HepG2 (cell line): ENCODE measurements at regions not wholly inside any gene's neighbourhood (a gene's known extent, or its start where the extent isn't known, plus 50 kb on each side); places are given as distances from the start of the nearest gene placed in this dataset.

Experiments used
- ATAC-seq: fragments of 200-7000 bp; cut with Tn5 transposase; 3 replicates; pipeline ENCODE4 v1.9.1; 2020; ENCODE audit warnings: mild to moderate bottlenecking, moderate library complexity
- BruUV-seq: library from RNA; stranded (reverse); fragments of 400-500 nt; replicated peaks from 2 replicates; lab custom pipeline; 2021; lab: Mats Ljungman, UMichigan
- CTCF ChIA-PET: fragments of 300-600 bp; formaldehyde crosslinking; extraction: SDS; loops from one replicate; lab custom pipeline; 2021; ENCODE audit warnings: low total read pairs, inconsistent platforms, low intra/inter-chr PET ratio; lab: Yijun Ruan, JAX
- POLR2A ChIA-PET: fragments of 350-600 bp; sonication (Branson Sonifier 250); formaldehyde crosslinking; loops from one replicate; lab custom pipeline; 2020; ENCODE audit warnings: antibody characterized with exemption, inconsistent platforms; lab: Yijun Ruan, JAX
- DNase-seq: peaks from one replicate; pipeline ENCODE4 v3.0.0-alpha.2; 2015; ENCODE audit warnings: low spot score
- FAIRE-seq: peaks from 3 replicates; lab custom pipeline; 2011; peaks lifted over from hg19 to GRCh38; lab: Jason Lieb, UNC
- H2AFZ ChIP-seq: one replicate; pipeline ENCODE4 v1.6.1; 2011; ENCODE audit warnings: low read length, inconsistent platforms
- H3K27ac ChIP-seq: fragments of 300-600 bp; 3 replicates; pipeline ENCODE4 v1.8.0; 2011; ENCODE audit warnings: mixed run types, mild to moderate bottlenecking, mixed read lengths, low read length, inconsistent platforms; ENCODE audit not compliant: insufficient read depth; ENCODE audit errors: extremely low read length
- H3K27me3 ChIP-seq, 2 experiments: fragments of 200-600 bp in 1 of 2; 2 replicates in 1 of 2; 3 replicates in 1 of 2; pipeline versions ENCODE4 v1.6.0 to v1.8.0; 2011; ENCODE audit warnings: low read length in 2 of 2, mild to moderate bottlenecking in 2 of 2, moderate library complexity in 2 of 2, inconsistent platforms in 1 of 2; ENCODE audit not compliant: insufficient read depth in 2 of 2, control insufficient read depth in 1 of 2
- H3K36me3 ChIP-seq, 2 experiments: fragments of 200-600 bp in 1 of 2; replicated peaks in 1 of 2; 2 replicates in 1 of 2; 3 replicates in 1 of 2; pipeline versions ENCODE4 v1.5.1 to v1.8.0; 2011; ENCODE audit warnings: low read length in 2 of 2, inconsistent platforms in 1 of 2; ENCODE audit not compliant: insufficient read depth in 2 of 2, control insufficient read depth in 1 of 2
- H3K4me1 ChIP-seq: 2 replicates; pipeline ENCODE4 v1.5.1; 2012; ENCODE audit warnings: low read length, inconsistent platforms; ENCODE audit not compliant: insufficient read depth
- H3K4me2 ChIP-seq: 2 replicates; pipeline ENCODE4 v1.6.0; 2011; ENCODE audit warnings: low read depth, low read length, inconsistent platforms
- H3K4me3 ChIP-seq, 3 experiments: fragments of 200-600 bp in 1 of 3; sonication (generic), shearing (Covaris generic) in 1 of 3; replicated peaks in 1 of 3; 2 replicates each; pipeline ENCODE4 v1.5.1; 2011 to 2016; ENCODE audit warnings: low read length in 3 of 3, inconsistent platforms in 2 of 3, low read depth in 2 of 3, mild to moderate bottlenecking in 2 of 3, control low read depth in 1 of 3, mixed read lengths in 1 of 3; ENCODE audit not compliant: insufficient read depth in 1 of 3
- H3K79me2 ChIP-seq: one replicate; pipeline ENCODE4 v1.6.1; 2011; ENCODE audit warnings: low read length, inconsistent platforms; ENCODE audit not compliant: insufficient read depth
- H3K9ac ChIP-seq: 2 replicates; pipeline ENCODE4 v1.6.0; 2011; ENCODE audit warnings: mild to moderate bottlenecking, low read depth, low read length, inconsistent platforms; ENCODE audit not compliant: insufficient read depth
- H3K9me3 ChIP-seq: 2 replicates; pipeline ENCODE4 v1.5.1; 2012; ENCODE audit warnings: mild to moderate bottlenecking, low read length
- H4K20me1 ChIP-seq: 2 replicates; pipeline ENCODE4 v1.6.0; 2011; ENCODE audit warnings: inconsistent platforms, mild to moderate bottlenecking, low read length, moderate library complexity; ENCODE audit not compliant: insufficient read depth
- BORCS8-MEF2B ChIP-seq: sonication (generic); formaldehyde crosslinking; IDR thresholded peaks from 2 replicates; pipeline ENCODE4 v1.8.0; 2022; ENCODE audit warnings: mild to moderate bottlenecking, missing genetic modification reagents
- GMEB2 ChIP-seq: IDR thresholded peaks from 2 replicates; pipeline ENCODE4 v1.6.1; 2016; ENCODE audit warnings: missing biosample characterization, missing genetic modification reagents, low read depth
- NFKBIZ ChIP-seq: IDR thresholded peaks from 2 replicates; pipeline ENCODE4 v1.6.1; 2018; ENCODE audit warnings: missing genetic modification reagents, missing compliant biosample characterization
- RBAK ChIP-seq: sonication (generic); formaldehyde crosslinking; IDR thresholded peaks from 2 replicates; pipeline ENCODE4 v1.5.1; 2020; ENCODE audit warnings: mild to moderate bottlenecking, missing genetic modification reagents
- REXO4 ChIP-seq: sonication (generic); formaldehyde crosslinking; IDR thresholded peaks from 2 replicates; pipeline ENCODE4 v1.8.0; 2022; ENCODE audit warnings: missing genetic modification reagents, mild to moderate bottlenecking, borderline replicate concordance
- SMC3 ChIP-seq: IDR thresholded peaks from 2 replicates; pipeline ENCODE4 v1.6.1; 2011; ENCODE audit warnings: low read length, improper control_type of control experiment
- SNAPC4 ChIP-seq: sonication (generic); formaldehyde crosslinking; IDR thresholded peaks from 2 replicates; pipeline ENCODE4 v1.4.0; 2020; ENCODE audit warnings: mild to moderate bottlenecking, missing genetic modification reagents
- ZBTB34 ChIP-seq: sonication (generic); formaldehyde crosslinking; IDR thresholded peaks from 2 replicates; pipeline ENCODE4 v1.8.0; 2022; ENCODE audit warnings: mild to moderate bottlenecking, missing genetic modification reagents
- WGBS: methylation state at CpG from one replicate; pipeline ENCODE4 v1.1.6; 2017; ENCODE audit warnings: low lambda C conversion rate; 5-methylcytosine and 5-hydroxymethylcytosine counted together
- in situ Hi-C: cut with HindIII; loops from 2 replicates; pipeline ENCODE4 v1.10.0; 2017; ENCODE audit warnings: low pct_unique_long_range_greater_than_20kb; ENCODE audit not compliant: extremely low pct_ligation_motif_present
- intact Hi-C: fragments of 100-400 bp; cut with micrococcal nuclease; formaldehyde crosslinking; loops from one replicate; pipeline ENCODE4 v1.10.0; 2022; ENCODE audit not compliant: unreplicated experiment

- CTCF ChIA-PET: no interaction called here
- DNase-seq: no peak
- TF ChIP-seq SMC3 (no peak), GMEB2 (no peak), RBAK (CRISPR knock-in tag) (no peak), REXO4 (CRISPR knock-in tag) (no peak), SNAPC4 (no peak), BORCS8-MEF2B (no peak), ZBTB34 (CRISPR knock-in tag) (no peak), NFKBIZ (CRISPR knock-in tag) (no peak)
- H3K9me3 ChIP-seq: no peaks in the 10 kb centered on the region
- no peak for FAIRE-seq
- no peaks in the 10 kb centered on the region for H3K79me2 ChIP-seq
- no peak overlapping the region for H3K4me3 ChIP-seq
- POLR2A ChIA-PET: no interaction called here
- in situ Hi-C loops (no loop called here), intact Hi-C loops (no loop called here)
- no peaks in the 10 kb centered on the region for H3K4me1 ChIP-seq
- no peak for ATAC-seq
- WGBS: 12% methylated on average over 4 of the region's 6 CpGs
- H3K9ac ChIP-seq: no peak overlapping the region
- no peak overlapping the region for H3K27ac ChIP-seq
- no TSS peak for BruUV-seq
- no peaks in the 10 kb centered on the region for H3K27me3 ChIP-seq
- no peaks in the 10 kb centered on the region for H4K20me1 ChIP-seq
- no peak overlapping the region for H2AFZ ChIP-seq
- H3K36me3 ChIP-seq: no peaks in the 10 kb centered on the region
- no peak overlapping the region for H3K4me2 ChIP-seq
Measured at GRCh38 chr5:97499605-97500004, 316.6 kb upstream of the RIOK2 start.
